ENCODE measurements at regions not wholly inside any gene's neighbourhood (a gene's known extent, or its start where the extent isn't known, plus 50 kb on each side); places are given as distances from the start of the nearest gene placed in this dataset.

DNA sequence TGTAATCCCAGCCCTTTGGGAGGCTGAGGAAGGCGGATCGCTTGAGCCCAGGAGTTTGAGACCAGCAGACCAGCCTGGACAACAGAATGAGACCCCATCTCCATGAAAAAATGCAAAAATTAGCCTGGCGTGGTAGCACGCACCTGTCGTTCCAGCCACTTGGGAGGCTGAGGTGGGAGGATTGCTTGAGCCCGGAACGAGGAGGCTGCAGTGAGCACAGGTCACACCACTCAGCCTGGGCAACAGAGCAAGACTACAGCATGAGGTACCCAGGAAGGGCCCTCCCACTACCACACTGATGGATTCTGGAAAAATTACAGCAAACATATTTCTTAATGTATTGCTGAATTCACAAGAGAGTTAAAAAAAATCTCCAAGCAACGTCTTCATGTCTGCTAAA, 56.3 kb upstream of the HPCAL1 start:
- TF ChIP-seq, protein P1, sequence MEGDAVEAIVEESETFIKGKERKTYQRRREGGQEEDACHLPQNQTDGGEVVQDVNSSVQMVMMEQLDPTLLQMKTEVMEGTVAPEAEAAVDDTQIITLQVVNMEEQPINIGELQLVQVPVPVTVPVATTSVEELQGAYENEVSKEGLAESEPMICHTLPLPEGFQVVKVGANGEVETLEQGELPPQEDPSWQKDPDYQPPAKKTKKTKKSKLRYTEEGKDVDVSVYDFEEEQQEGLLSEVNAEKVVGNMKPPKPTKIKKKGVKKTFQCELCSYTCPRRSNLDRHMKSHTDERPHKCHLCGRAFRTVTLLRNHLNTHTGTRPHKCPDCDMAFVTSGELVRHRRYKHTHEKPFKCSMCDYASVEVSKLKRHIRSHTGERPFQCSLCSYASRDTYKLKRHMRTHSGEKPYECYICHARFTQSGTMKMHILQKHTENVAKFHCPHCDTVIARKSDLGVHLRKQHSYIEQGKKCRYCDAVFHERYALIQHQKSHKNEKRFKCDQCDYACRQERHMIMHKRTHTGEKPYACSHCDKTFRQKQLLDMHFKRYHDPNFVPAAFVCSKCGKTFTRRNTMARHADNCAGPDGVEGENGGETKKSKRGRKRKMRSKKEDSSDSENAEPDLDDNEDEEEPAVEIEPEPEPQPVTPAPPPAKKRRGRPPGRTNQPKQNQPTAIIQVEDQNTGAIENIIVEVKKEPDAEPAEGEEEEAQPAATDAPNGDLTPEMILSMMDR (IDR thresholded peaks at IDR 0.05; ENCODE audit: insufficient read depth, low read length, poor library complexity, severe bottlenecking) = no peak
- TF ChIP-seq EZH2phosphoT487 (conservative IDR thresholded peaks at IDR 0.05; ENCODE audit: low read length) = no peak

All from SU-DHL-6 (cell line).